ENCODE measurements at regions not wholly inside any gene's neighbourhood (a gene's known extent, or its start where the extent isn't known, plus 50 kb on each side); places are given as distances from the start of the nearest gene placed in this dataset.

- no peak for DNase-seq (ENCODE audit: extremely low read depth, low read depth)
- H3K4me3 ChIP-seq (replicated peaks; ENCODE audit: low read depth, low read length) = no peak overlapping the region
- no peak for TF ChIP-seq CTCF (IDR thresholded peaks at IDR 0.05; ENCODE audit: low read depth, low read length, missing control alignments)
Measured at GRCh38 chr1:55662875-55663274, 447.7 kb upstream of the USP24 start.

- H3K4me3 ChIP-seq (replicated peaks; ENCODE audit: low read depth, low read length) = no peak overlapping the region
- DNase-seq (ENCODE audit: extremely low read depth, low read depth) = no peak
- no peak for TF ChIP-seq CTCF (IDR thresholded peaks at IDR 0.05; ENCODE audit: low read depth, low read length, missing control alignments)
Measured at GRCh38 chr1:55658917-55659316, 443.8 kb upstream of the USP24 start.

DNA sequence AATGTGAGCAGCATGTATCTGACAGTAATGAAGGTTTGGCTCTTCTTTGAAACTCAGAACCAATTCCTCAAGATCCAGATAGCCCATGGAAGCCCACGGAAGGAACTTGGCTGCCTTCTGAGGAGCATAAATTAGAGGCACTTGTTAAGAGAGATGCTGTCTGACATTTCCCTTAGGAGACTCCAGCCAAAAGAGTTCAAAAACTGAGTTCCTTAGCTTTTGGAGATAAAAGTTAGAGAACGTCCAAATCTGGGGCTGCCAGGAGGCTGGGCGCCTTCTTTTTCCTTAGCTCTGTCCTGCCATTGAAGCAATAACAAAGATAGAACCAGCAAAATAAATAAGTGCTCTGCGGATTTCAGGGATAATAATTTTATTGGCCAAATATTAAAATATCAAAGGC, 439.6 kb upstream of the USP24 start:
- DNase-seq (ENCODE audit: extremely low read depth, low read depth) = no peak
- H3K4me3 ChIP-seq (replicated peaks; ENCODE audit: low read depth, low read length) = no peak overlapping the region
- no peak for TF ChIP-seq CTCF (IDR thresholded peaks at IDR 0.05; ENCODE audit: low read depth, low read length, missing control alignments)

DNA sequence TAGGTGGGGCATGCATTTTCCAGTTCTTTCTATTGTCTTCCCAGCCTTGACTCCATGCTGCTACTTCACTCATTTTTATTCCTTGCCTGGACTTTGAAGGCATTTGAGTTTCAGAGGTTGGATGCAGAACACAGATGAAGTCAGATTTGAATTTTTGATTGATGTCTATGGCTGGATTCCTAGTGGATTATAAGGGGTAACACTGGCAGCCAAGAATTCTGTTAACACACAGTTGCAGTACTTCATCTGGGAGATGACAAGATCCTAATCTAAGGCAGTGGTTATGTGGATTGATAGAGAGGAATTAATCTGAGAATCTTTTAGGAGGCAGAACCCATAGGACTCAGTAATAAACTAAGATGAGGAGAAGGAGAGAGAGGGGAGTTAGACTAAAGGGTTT, 439.0 kb upstream of the USP24 start:
- H3K4me3 ChIP-seq (replicated peaks; ENCODE audit: low read depth, low read length) = no peak overlapping the region
- DNase-seq (ENCODE audit: extremely low read depth, low read depth) = no peak
- TF ChIP-seq CTCF (IDR thresholded peaks at IDR 0.05; ENCODE audit: low read depth, low read length, missing control alignments) = no peak

GRCh38 chr1:55650444-55650843, 435.3 kb upstream of the USP24 start:
- TF ChIP-seq CTCF (IDR thresholded peaks at IDR 0.05; ENCODE audit: low read depth, low read length, missing control alignments) = no peak
- no peak for DNase-seq (ENCODE audit: extremely low read depth, low read depth)
- no peak overlapping the region for H3K4me3 ChIP-seq (replicated peaks; ENCODE audit: low read depth, low read length)

DNA sequence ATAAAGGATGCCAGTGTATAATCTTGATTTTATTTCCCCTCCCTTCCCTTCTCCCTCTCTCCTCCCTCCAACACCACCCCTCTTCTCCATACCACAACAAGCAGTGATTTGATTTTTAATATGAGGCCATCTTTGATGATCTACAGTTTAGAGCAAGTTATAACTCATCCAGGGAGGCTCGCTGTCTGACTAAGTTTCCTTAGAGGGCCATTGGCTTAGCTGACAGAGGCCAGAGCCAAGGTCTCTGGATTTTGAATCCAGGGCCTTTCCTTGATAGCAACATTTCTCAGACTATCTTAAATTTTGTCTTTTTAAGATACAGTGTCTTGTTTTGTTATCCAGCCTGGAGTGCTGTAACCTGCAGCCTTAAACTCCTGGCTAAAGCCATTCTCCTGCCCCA, 431.0 kb upstream of the USP24 start:
- no peak for TF ChIP-seq CTCF (IDR thresholded peaks at IDR 0.05; ENCODE audit: low read depth, low read length, missing control alignments)
- DNase-seq (ENCODE audit: extremely low read depth, low read depth) = no peak
- H3K4me3 ChIP-seq (replicated peaks; ENCODE audit: low read depth, low read length) = no peak overlapping the region

GRCh38 chr1:55645270-55645669, 430.1 kb upstream of the USP24 start:
- no peak for DNase-seq (ENCODE audit: extremely low read depth, low read depth)
- TF ChIP-seq CTCF (IDR thresholded peaks at IDR 0.05; ENCODE audit: low read depth, low read length, missing control alignments) = no peak
- H3K4me3 ChIP-seq (replicated peaks; ENCODE audit: low read depth, low read length) = no peak overlapping the region

All from HFF-Myc (cell line).